ENCODE measurements at regions not wholly inside any gene's neighbourhood (a gene's known extent, or its start where the extent isn't known, plus 50 kb on each side); places are given as distances from the start of the nearest gene placed in this dataset.
"Not testable (repeated sequence)": the region's sequence is repeated elsewhere in the genome, so short reads cannot be mapped to it uniquely, and the experiment has no call there.

GRCh38 chr6:16041327-16041726 is 87.6 kb upstream of the MYLIP start:
- intact Hi-C loops (cut with micrococcal nuclease; ENCODE audit: unreplicated experiment): no loop called here
- no peak for ATAC-seq
- H3K27me3 ChIP-seq (ENCODE audit: control insufficient read depth, insufficient read depth, low read length): no peaks in the 10 kb centered on the region
- POLR2A ChIA-PET: no interaction called here
- no peaks in the 10 kb centered on the region for H3K9me3 ChIP-seq (ENCODE audit: control insufficient read depth, insufficient read depth, low read depth, low read length)
- BruUV-seq (replicated peaks): no TSS peak
- in situ Hi-C loops (cut with HindIII; ENCODE audit: low pct_unique_long_range_greater_than_20kb, low sequenced_read_pairs): no loop called here
- CTCF ChIA-PET: no interaction called here
- no peaks in the 10 kb centered on the region for H3K4me1 ChIP-seq (ENCODE audit: control insufficient read depth, insufficient read depth, low read length)
- no peak overlapping the region for H3K4me3 ChIP-seq (ENCODE audit: low read depth in 2 of 2, low read length in 2 of 2)
- H3K27ac ChIP-seq (ENCODE audit: low read length): no peak overlapping the region
- no peaks in the 10 kb centered on the region for H3K36me3 ChIP-seq (ENCODE audit: control insufficient read depth, insufficient read depth, low read length)
- DNase-seq (ENCODE audit: low read depth, low spot score): no peak
- TF ChIP-seq POLR2AphosphoS5 (IDR thresholded peaks at IDR 0.05; ENCODE audit: low read depth, low read length): no peak
- no peak for TF ChIP-seq TCF7L2 (IDR thresholded peaks at IDR 0.05; ENCODE audit: low read depth, low read length)
- no peak for TF ChIP-seq CTCF (IDR thresholded peaks at IDR 0.05)
- TF ChIP-seq REST (IDR thresholded peaks at IDR 0.05; ENCODE audit: insufficient read depth in 1 of 2, low read depth in 2 of 2, low read length in 1 of 2): no peak
- no peak for TF ChIP-seq SIN3A (IDR thresholded peaks at IDR 0.05; ENCODE audit: borderline replicate concordance, insufficient read depth, low read depth, low read length)

- no peaks in the 10 kb centered on the region for H3K4me1 ChIP-seq (ENCODE audit: control insufficient read depth, insufficient read depth, low read length)
- H3K27ac ChIP-seq (ENCODE audit: low read length): no peak overlapping the region
- ChIA-PET POLR2A (no interaction called here), CTCF (no interaction called here)
- no peak for TF ChIP-seq TCF7L2 (IDR thresholded peaks at IDR 0.05; ENCODE audit: low read depth, low read length)
- TF ChIP-seq POLR2AphosphoS5 (IDR thresholded peaks at IDR 0.05; ENCODE audit: low read depth, low read length): no peak
- TF ChIP-seq SIN3A (IDR thresholded peaks at IDR 0.05; ENCODE audit: borderline replicate concordance, insufficient read depth, low read depth, low read length): no peak
- no peak for TF ChIP-seq CTCF (IDR thresholded peaks at IDR 0.05)
- TF ChIP-seq REST (IDR thresholded peaks at IDR 0.05; ENCODE audit: insufficient read depth in 1 of 2, low read depth in 2 of 2, low read length in 1 of 2): no peak
- BruUV-seq (replicated peaks): no TSS peak
- intact Hi-C loops (cut with micrococcal nuclease; ENCODE audit: unreplicated experiment) (no loop called here), in situ Hi-C loops (cut with HindIII; ENCODE audit: low pct_unique_long_range_greater_than_20kb, low sequenced_read_pairs) (no loop called here)
- no peaks in the 10 kb centered on the region for H3K9me3 ChIP-seq (ENCODE audit: control insufficient read depth, insufficient read depth, low read depth, low read length)
- no peak for DNase-seq (ENCODE audit: low read depth, low spot score)
- no peaks in the 10 kb centered on the region for H3K27me3 ChIP-seq (ENCODE audit: control insufficient read depth, insufficient read depth, low read length)
- no peak overlapping the region for H3K4me3 ChIP-seq (ENCODE audit: low read depth in 2 of 2, low read length in 2 of 2)
- ATAC-seq: no peak
- no peaks in the 10 kb centered on the region for H3K36me3 ChIP-seq (ENCODE audit: control insufficient read depth, insufficient read depth, low read length)
These were observed 88.3 kb upstream of the MYLIP start for GRCh38 chr6:16040628-16040974.

- H3K9me3 ChIP-seq (ENCODE audit: control insufficient read depth, insufficient read depth, low read depth, low read length); intact Hi-C loops (cut with micrococcal nuclease; ENCODE audit: unreplicated experiment); DNase-seq (ENCODE audit: low read depth, low spot score); H3K36me3 ChIP-seq (ENCODE audit: control insufficient read depth, insufficient read depth, low read length); H3K27ac ChIP-seq (ENCODE audit: low read length); H3K4me3 ChIP-seq (ENCODE audit: low read depth in 2 of 2, low read length in 2 of 2); CTCF ChIA-PET; BruUV-seq (replicated peaks); ATAC-seq; H3K27me3 ChIP-seq (ENCODE audit: control insufficient read depth, insufficient read depth, low read length); H3K4me1 ChIP-seq (ENCODE audit: control insufficient read depth, insufficient read depth, low read length); in situ Hi-C loops (cut with HindIII; ENCODE audit: low pct_unique_long_range_greater_than_20kb, low sequenced_read_pairs): not testable (repeated sequence)
- POLR2A ChIA-PET: interaction anchor here (0.7 kb wide), 1 partner anchor 72 kb away, joined by 4 read pairs; no protein-coding TSS in a partner anchor
These were observed 88.8 kb upstream of the MYLIP start for GRCh38 chr6:16039892-16040627.

Data from Panc1 (cell line).